ENCODE measurements at regions not wholly inside any gene's neighbourhood (a gene's known extent, or its start where the extent isn't known, plus 50 kb on each side); places are given as distances from the start of the nearest gene placed in this dataset.

DNA sequence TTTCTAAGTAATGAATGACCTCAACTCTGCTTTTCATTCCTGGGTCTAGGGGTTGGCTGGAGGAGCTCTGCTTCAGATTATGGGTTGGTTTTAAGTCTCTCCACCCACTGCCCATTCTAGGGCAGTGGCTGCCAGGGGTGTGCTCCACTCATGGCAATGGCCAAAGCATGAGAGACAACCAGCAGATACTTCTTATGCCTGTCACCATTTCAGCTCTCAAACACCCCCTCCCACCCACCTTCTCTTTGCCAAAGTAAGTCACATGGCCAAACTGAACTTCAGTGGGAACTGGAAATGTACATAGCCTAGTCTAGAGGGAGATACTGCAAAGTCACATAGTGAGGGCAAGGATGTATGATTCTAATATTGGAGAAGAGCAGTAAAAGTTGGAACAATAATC, 285.3 kb downstream of the RPLP1 start:
- no peak for DNase-seq (ENCODE audit: low spot score)

DNA sequence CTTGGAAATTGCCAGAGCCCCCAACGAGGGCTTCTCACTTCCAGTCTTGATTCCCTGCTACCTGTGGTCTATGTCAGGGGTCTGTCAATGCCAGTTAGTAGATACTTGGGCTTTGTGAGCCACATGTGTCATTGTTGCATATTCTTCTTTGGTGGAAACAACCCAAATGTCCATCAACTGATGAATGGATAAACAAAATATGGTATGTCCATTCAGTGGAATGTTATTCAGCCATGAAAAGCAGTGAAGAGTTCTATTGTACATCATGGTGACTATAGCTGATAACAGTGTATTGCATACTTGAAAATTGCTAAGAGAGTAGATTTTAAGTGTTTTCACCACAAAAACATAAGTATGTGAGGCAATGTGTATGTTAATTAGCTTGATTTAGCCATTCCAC, 288.1 kb downstream of the RPLP1 start:
- DNase-seq (ENCODE audit: low spot score), result no peak

DNA sequence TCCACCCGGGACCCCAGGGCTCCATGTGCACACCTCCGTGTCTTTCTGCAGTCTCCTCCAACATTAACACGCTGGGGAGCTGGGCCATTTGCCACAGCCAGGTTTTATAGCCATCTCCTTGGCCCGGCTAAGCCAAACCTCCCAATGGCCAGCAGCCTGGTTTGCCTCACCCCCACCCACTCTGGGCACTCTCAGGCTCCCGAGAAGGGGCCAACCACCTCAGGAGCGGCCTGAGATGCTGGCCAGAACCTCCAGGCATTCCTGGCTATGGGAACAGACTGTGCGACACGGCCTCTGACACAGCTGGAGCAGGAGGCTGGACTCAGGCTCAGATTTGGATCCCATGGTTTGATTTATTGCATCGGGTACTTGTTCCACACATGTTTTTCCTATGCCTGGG, 289.7 kb downstream of the RPLP1 start:
- DNase-seq (ENCODE audit: low spot score), result no peak

DNA sequence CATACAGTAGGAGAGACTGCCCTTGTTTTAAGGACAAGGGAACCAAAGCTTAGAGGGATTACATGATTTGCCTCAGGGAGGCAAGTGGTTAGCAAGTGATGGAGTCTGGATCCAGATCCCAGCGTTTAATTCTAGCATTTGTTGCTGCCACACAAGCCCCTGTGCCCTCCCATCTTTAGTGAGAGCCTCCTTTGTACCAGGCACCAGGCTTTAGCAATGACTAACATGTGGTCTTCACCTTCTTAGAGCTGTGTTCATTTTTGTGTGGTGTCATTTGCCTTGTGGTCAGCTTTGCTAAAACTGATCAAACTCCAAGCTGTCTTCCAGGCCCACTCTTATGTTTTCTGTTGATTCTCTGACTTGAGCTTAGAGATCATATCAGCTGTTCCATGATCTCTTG, 290.5 kb downstream of the RPLP1 start:
- DNase-seq (ENCODE audit: low spot score), result no peak

DNA sequence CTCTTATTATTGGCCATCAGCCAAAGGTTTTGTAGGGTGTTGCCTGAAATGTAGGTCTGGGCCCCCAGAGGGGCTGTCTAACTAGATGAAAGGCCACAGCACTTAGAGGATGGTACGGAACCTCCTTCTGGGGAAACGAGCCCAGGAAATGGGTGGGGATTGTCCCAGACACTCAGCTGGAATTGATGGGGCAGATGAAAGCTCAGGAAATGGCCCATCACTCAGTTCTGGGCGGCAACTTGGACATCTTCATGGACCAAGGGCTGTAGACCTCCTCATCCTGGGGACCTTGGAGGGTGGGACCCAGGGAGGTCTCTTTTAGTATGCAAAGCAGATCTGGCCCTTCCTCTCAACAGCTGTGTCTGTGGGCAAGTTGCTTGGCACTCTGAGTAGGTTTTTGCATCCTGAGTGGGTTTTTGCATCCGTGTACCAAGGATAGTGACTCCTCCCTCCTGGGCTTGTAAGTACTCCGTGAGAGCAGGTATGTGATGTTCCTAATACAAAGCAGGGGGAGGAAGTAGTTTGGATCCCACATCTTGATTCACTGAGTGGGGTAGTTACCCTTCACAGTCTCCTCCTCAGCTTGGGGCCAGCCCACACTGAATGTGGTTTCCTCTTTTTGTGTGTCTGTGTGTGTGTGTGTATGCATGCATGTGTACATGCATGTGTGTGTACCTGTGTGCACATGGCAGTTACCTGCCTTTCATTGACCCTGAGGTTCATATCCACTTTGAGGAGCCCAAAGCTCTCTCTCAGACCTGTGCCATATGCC, 292.0 kb downstream of the RPLP1 start:
- no peak for DNase-seq (ENCODE audit: low spot score)

DNA sequence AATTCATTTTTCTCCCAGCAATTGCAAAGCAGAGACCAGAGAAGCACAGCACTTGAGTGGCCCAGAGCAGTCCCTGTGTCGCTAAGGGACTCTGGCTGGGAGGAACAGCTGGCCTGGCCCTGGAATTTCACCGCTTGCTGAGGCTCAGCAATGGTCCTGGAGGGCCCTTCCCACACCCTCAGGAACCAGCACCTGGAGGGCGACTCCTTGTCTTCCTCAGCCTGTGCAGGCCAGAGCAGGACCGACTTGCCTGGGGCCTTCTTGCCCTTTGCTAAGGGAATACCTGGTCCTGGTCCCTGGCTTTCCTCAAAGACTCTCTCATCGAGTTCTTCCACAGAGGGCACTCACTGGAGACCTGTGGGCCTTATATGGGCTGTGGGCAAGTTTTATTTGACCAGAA, 294.6 kb downstream of the RPLP1 start:
- no peak for DNase-seq (ENCODE audit: low spot score)

DNA sequence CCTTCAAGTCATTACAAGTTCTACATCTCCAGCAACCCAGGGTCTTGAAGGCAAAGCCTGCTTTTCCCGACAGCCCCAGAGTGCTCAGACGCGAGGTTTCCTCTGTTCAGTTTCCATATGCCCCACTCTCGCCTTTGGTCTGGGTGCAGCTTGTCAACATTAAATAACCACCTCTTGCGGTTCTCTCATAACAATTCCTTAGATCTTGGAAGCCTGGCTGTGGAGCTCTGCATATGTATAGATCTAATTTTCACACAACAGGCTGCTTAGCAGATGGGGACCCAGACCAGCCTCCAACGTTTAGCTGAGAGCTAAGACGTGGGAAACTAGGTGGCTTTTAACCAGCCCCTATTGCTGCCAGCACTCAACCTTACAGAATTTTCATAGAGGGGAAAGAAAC, 295.5 kb downstream of the RPLP1 start:
- DNase-seq (ENCODE audit: low spot score), result no peak

DNA sequence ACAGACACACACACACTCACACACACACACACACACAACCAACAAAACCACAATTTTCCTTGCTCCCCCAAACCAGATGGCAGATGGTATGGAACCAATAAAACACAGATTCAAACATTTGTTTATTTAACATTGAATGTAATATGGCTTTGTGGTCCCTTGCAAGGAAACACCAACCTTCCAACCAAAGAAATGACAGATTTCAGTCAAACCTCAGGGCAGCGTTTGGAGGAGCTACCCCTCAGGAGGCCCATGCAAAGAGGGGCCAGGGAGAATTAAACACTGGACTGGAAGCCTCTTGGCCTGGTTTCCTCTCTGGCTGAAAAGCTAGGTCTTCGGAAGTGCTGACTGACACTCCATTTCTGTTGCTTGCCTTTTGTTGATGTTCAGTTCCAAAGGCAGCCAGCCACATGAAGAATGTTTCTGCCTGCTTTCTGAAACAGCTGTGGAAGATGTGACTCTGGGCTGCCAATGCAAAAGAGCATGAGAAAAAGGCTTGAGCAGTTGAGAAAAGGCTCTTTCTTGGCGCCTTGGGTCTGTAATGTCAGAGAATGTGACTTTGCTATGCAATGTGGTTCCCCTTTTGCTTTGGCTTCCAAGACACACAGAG, 296.1 kb downstream of the RPLP1 start:
- no peak for DNase-seq (ENCODE audit: low spot score)

DNA sequence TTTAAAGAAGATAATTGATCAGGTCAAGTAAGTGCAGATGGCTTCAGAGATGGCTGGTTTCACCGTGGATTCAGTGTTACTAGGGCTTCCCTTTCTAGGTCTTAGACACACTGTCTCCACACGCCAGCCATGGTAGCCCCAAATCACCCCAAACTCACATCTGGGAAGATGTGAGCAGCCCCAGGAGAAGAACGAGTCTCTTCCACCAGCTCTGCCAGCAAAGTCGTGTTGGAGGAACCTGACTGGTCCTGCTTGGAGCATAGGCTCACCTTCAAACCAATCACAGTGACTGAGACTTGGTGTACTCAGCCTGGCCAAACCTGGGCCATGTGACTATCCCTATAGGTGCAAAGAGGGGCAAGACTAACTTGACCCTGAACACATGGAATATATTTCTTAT, 296.7 kb downstream of the RPLP1 start:
- no peak for DNase-seq (ENCODE audit: low spot score)

DNA sequence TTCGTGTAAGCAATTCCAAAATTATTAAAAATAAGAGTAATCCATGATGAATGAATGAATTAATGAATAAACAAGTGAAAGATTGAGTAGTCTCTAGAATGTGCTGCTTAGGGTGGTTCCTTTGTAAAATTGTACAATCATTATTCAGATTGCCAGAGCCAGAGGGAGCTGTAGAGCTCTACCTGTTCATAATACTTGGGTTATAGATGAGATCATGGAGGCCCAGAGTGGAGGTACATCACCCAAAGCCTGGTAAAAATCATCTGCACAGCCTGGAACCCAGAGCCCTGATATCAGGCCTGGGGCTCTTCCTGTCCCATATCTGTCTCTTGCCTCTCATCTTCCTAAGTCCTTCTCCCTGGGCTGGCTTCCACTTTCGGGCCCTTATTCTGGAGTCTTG, 297.2 kb downstream of the RPLP1 start:
- DNase-seq (ENCODE audit: low spot score), result no peak

DNA sequence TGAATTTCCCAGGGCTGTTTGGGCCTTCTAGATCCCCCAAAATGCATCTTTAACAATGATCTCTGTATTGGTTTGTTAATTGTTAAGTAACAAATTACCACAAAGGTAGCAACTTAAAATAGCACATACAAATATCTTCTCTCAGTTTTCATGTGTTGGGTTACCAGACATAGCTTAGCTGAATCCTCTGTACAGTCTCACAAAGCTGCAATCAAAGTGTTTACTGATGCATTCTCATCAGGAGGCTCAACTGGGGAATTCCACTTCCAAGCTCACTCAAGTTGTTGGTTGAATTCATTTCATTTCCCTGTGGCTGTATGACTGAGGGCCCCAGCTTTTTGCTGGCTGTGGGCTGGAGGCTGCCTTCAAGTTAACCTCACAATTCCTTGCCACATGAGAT, 297.6 kb downstream of the RPLP1 start:
- DNase-seq (ENCODE audit: low spot score), result no peak

DNA sequence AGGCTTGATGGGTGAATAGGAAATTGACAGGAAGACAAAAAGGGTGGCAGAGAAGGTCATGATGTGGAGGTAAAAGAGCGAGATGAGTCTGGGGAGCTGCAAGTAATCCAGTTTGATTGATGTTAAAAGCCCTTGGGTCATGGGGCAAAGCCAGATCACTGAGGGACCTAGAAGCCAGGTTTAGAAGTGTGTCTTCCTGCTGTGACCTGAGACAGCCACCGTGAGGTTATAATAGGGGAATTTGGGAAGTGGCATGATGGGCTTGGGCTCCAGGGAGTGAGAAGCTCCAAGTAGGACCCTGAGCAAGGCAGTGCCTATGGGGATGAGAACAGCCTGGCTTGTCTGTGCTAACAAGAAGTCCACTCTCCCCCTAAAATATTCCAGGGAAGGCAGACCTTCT, 298.5 kb downstream of the RPLP1 start:
- no peak for DNase-seq (ENCODE audit: low spot score)

DNA sequence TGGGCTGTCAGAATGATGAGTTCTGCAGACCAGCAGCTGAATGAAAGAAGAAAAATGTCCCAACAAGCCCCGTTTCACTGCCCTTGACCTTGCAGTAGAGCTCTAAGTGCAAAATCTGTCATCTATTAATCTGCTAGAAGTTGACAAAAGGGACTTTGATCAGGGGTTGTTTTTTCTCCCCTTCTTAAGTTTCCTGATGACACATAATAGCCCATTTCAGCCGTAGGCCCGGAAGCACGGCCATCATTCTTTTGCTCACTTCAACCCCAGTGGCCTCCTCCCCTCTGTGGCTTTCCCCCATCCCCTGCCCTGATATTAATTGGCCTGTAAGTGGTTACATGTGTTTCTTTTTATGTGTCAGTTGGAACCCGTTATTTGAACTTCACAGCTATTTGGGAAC, 298.9 kb downstream of the RPLP1 start:
- peak; percentile 53 for DNase-seq (ENCODE audit: low spot score)

DNA sequence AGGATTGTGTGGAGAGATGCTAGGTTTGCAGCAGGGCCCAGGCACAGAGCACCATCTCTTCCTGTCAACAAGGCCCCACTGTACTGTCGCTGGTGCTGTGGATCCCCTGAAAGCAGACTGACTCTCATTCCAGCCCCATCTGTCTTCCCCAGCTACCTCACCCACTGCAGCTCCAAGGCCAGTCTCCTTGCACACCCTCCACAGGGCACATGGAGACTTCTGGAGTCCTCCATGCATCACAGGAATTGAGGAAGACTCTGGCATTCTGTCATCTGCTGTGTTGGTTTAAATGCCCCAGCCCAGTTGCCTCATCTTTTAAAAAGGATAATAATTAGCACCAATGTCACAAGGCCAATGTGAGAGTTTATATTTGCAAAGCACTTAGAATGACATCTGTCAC, 301.2 kb downstream of the RPLP1 start:
- DNase-seq (ENCODE audit: low spot score), result no peak

DNA sequence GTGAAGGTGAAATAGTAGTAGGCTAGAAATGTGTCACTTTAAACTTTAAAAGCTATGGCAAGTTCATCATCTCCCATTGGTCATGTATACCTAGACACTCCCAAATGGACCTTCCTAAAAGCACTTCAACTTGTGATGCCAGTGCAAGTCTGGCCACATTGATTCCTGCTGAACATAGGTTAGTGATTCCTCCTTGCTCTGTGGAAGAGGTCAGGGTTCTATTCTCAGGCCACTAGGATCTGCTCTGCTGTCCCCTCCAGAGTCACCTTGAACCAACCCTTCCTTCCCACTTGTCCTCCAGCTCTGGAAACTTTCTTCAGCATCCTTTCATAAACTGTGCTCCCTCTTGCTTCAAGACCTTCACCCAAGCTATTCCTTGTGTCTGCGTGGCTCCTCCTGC, 301.7 kb downstream of the RPLP1 start:
- DNase-seq (ENCODE audit: low spot score), result no peak

DNA sequence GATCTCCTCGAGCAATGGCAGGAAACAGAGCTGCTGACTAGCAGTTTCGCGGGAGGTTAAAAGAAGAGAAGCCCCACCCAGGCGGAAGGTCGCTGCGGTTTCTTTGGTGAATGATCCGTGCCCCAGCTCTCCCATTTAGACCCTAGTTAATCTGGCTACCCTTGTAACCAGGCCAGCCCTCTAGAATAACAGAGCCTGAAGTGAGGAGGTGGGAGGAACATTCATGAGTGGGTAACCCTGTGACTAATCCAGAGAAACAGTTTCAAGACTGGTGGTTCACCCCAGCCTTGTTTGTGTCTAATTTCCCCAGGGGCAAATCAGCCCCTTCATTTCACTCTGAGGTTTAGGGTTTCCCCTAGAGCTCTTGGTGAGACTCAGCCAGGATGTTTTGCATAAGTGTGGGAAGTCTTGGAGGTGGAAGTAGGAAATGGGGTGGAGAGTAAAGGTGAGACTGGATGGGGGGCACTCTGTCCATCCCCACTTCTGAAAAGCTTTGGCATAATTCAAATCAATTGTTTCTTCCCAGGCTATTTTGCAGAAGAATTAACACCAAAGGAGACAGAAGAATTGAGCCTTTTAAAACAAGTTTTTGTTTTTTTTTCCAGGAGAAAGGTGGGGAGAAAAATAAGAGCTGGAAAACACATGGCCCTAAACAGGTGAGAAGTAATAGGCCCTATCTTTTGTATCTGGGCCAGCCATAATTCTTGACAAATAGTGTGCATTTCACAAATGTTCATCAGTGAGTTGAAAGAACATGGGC, 303.1 kb downstream of the RPLP1 start:
- DNase-seq (ENCODE audit: low spot score), result no peak

DNA sequence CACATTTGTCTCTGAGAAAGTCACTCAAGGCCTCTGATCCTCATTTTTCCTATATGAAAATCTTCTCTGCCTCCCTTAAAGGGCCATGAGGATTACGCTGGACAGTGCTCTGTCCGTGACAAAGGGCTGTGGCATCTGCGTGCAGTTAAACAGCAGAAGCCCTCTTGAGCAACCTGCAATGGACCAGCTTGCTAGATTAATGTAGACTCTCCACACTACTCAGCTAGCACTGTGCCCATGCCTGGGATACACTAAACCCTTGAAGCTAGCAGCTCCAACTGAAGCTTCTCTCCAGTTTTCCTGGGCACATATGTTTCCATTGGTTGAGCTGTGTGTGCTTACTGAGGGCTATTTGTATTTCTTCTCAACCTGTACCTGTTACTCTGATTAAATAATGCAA, 303.8 kb downstream of the RPLP1 start:
- DNase-seq (ENCODE audit: low spot score), result no peak

DNA sequence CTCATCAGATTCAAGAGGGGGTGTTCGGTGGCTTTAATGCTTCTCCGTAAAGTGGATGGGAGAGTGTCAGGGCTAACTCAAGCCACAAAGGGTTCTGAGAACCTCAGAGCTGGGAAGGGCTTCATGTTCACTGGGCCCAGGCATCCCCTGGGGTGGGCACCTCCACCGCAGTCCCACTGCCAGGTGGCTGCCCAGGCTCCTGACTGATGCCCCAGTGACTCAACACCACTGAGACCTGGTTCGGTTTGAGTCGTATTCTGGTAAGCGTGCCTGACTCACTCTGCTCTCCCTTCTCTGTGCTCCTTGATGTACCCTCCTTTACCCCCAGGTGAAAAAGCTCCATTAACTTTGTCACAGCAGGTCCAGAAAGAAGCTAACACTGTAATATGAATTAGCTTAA, 304.6 kb downstream of the RPLP1 start:
- DNase-seq (ENCODE audit: low spot score), result no peak

DNA sequence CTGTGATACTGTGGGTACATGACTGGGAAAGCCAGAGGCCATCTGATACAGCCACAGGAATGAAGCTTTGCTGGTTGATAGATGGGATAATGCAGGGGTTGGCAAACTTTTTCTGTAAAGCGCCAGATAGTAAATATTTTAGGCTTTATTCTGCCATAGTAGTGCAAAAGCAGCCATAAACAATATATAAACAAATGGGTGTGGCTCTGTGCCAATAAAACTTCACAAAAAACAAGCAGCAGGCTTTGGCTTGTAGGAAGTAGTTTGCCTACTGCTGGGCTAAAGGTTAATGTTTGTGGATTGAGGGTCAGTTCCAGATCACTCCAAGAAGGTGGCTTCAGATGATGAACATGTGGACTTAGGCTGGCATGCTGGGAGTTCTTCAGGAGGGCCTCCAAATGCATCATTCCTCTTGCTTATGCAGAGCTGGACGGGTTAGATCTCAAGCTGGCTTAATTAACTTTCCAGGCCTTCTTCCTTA, 305.7 kb downstream of the RPLP1 start:
- no peak for DNase-seq (ENCODE audit: low spot score)

DNA sequence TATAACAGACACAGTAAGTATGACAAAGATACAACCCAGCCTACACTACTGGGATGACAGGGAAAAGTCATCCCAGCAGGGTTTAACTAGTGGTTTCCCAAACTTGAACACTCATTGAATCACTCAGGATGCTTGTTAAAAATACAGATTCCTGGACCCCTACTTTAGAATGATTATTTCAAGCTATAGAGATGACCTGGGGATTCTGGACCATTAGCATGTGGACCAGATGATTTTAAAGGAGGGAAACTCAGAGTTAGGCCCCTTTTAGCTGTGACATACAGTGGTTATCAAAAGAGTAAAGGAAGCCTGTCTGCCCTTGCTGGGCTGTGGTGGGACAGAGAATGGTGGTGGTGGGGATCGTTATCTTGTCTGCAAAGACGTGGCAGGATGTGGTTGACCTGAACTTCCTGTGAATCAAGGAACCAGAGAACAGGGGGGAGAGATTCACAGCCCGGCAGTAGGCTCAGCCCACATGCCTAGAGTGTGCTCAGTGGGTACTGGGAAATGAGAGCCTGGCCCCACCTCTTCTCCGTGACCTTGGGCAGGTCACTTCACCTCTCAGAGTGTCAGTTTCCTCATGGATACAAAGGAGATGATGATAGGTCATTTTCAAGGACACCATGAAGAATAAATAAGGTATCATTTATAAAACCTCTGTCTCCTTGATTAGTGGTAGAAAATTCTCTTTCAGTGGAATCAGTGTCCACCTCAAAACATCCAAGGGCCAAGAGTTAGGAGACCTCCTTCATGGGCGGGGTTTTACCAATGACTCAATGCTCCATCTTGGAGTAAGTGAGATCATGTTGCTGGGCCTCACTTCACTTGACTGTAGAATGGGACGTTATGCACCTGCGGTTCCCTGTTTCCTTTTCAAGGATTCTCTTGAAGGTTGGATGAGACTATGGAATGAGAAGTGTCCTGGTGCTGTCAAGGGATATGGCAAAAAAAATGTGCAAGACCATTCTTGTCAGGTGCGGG, 306.5 kb downstream of the RPLP1 start:
- DNase-seq (ENCODE audit: low spot score), result peak; percentile 32

DNA sequence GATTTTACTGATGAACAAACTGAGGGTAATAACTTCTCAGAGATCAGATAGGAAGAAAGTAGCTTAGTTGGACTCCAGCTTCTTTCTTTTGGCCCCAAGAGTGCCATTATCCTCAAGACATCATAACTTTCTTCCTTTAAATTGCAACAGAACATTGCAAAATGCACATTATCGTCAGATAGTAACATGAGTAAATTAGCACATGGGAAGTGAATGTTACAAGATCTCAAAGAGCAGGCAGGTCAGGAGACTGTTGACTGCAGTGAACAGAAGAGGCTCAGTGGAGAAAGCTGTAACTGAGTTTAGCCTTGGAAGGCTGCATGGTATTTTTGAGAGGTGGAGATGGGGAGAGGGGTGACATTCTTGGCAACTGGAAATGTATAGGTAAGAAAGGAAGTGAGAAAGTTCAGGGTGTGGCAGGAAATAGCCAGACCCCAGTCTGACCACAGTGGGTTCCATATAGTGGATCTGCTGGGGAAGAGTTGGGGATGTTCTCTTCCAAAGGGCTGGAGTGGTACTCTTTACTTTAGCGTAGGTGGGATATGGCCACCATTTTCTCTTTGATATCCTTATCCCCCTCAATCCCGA, 307.7 kb downstream of the RPLP1 start:
- DNase-seq (ENCODE audit: low spot score), result no peak

Measured in COLO829 (cell line).